ENCODE measurements at regions not wholly inside any gene's neighbourhood (a gene's known extent, or its start where the extent isn't known, plus 50 kb on each side); places are given as distances from the start of the nearest gene placed in this dataset.
"Not testable (repeated sequence)": the region's sequence is repeated elsewhere in the genome, so short reads cannot be mapped to it uniquely, and the experiment has no call there.

DNA sequence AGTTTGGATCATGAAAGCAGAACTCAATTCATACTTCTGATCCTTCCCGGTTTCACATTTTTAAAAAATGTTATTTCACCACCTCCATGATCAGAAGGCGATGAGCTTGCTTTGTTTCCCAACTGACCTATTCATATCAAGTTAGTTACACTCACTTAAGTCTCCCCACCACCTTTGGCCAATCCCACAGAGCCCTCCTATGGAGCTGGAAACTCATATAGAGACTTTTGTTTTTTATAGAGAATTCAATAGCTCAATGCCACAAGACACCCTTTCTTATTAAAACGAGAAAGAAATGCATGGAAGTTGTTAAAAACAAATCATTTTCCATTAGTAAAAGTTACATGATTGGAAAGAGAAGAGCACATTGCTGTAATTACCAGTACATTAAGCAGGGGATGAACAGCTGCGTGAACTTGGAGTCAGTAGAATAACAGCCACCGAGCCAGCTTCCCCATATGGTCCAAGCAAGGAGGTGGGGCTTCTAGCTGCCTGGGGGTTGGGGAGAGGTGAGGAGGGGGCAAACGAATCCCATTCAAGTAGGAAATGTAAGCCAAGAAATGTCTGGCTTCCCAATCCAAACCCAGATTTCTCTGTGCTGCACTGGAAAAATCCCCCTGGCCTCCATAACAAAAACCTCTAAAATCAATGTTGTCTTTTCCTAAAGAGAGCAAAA is 614.5 kb downstream of the IRS1 start:
- DNase-seq: peak; percentile 90

DNA sequence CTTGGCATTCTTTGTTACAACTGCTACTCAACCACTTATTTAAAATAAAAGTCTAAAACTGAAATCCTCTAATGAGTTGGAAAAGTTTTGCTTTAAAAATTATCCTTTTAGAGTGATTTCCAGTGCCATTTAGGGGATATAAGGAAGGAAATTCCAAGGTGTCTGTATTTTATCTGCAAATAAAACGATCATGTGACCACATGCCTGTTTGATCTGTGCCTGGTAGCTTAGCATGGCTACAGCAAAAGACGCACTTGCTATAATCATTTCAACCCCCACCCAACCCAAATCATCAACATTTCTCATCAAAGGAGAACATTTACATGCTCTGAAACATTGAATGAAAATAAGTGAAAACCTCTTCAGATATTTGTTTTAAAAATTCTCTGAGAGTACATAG is 615.1 kb downstream of the IRS1 start:
- DNase-seq: no peak

DNA sequence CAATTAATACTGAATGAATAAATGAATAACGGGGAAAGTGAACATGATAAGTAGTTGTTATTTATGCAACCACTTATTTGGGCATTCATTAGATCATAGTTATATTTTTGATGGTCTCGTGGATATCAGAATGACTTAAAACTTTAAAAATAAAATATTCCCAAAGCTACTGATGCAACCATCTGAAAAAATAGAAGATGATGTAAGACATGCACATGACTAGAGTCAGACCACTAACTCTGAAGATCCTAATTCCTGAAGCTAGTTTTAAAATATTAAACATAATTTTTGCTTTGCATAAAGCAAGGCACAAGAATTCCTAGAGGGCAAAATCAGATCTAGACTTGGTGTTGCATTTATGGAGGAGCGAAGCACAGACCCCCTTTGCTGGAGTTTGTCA is 616.1 kb downstream of the IRS1 start:
- no peak for DNase-seq

DNA sequence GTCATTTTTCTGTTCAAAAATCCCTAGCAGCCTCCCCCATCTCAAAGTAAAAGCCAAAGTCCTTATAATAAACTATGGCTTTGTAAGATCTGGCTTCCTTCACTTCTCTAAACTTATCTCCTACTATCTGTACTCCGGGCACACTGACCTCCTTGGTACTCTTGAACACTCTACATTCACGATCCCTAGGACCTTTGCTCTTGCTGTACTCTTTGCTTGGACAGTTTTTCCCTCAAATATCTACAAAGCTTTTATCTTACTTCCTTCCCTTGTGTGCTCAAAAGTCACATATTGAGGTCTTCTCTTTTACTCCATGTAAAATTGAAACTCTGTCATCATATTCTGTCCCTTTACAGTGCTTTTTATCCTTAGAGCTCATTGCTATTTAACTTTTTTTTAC is 616.6 kb downstream of the IRS1 start:
- no peak for DNase-seq

DNA sequence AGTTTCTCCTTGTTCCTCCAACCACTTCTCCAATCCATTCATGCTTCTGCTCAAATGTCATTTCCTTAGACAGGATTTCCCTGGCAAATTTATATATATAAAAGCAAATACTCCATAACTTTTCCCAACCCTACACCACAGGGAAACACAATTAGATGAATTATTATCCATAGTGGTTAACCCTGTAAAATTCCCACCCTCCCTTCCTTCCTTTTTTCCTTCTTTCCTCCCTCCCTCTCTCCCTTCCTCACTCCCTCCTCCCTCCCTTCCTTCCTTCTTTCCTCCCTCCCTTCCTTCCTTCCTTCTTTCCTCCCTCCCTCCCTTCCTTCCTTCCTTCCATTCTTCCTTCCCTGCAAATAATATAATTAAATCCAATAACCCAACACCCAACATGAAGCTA is 617.7 kb downstream of the IRS1 start:
- no peak for DNase-seq

DNA sequence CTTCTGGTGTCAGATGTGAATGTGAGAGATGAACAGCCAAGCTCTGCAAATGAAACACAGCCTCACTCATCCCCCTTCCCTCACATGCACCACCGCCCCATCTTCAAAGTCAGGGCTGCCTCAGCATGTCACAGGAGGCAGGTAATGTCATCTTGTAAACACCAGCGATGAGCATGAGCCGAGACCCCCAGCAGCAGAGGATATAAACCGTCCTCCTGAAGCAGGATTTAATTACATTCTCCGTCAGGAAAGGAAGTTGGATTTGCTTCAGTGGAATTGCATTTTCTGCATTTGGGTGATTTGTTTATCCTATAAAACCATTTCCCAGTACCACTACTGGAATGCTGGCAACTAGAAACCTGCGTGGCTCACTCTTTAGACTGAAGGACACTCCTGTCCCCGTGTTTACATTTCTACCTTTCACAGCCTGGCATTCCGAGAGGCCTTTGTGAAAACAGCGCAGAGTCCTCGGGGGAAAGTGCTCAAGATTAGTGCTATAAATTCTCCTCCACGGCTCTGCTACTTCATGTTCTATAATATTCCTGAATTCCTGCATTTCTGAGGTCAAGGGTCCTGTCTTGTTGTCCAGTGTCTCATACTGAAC is 619.2 kb downstream of the IRS1 start:
- no peak for DNase-seq

DNA sequence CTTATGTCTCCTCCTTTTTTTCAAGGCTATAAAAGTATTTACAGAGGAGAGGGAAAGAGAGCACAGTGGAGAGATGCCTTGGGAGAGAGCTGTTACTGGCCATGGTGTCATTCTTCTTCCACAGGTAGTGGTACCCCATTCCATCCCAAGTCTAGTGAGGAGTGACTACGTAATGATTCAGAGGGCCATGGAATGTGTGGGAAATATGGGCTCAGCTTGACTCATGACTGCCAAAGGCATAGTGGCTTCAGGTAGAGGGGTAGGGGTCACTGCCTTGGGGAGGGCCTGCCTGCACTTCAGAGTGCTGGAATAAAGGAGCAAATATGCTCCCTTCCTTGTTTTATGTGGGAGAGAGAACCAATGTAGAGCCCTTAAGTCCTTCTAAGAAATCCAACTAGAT is 620.6 kb downstream of the IRS1 start:
- DNase-seq: no peak

DNA sequence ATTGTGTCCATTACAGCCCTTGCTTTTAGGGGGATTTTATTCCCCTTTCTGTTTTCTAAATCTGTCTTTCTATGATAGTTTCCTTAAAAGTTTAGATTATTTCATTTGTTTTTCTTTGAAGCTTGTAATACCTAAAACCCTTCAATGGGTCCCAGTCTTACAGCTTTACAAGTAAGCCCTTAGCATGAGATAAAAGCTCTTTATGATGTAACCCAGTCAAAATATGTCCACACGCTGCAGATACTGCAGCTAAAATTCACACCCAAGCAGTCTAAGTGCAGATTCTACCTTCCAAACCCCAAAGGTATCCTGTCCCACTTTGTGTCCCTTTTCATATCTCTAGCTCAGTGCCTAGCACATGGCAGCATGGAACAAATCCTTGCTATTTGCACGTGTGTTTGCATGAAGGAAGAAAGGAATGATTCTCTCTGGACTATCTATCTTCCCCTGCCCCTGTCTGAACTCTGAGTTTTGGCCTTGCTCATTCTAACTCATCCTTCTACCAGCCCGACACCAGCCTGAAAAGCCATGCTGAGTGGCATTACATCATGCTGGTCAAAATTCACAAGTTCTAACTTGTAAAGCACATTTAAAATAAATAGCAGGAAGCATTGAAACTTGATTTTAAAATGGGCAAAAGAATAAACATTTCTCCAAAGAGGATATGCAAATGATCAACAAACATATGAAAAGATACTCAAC is 623.2 kb downstream of the IRS1 start:
- no peak for DNase-seq

DNA sequence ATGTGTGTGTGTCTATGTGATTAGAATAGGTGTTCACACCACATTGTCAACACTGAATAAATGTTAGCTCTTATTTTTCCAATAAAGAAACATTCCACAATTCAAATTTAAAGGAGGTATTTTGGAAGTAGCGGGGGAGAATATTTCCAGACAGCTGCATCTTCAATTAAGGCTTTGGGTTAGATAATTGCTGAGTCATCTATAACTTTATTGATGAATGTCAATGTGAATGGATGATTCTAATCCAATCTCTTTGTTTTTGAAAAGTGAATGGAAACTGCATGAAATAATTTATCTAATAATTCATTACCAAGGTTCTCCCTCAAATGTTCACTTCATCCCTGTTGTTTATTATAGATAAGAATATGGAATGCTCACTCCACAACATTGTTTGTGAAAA is 625.2 kb downstream of the IRS1 start:
- DNase-seq: no peak

DNA sequence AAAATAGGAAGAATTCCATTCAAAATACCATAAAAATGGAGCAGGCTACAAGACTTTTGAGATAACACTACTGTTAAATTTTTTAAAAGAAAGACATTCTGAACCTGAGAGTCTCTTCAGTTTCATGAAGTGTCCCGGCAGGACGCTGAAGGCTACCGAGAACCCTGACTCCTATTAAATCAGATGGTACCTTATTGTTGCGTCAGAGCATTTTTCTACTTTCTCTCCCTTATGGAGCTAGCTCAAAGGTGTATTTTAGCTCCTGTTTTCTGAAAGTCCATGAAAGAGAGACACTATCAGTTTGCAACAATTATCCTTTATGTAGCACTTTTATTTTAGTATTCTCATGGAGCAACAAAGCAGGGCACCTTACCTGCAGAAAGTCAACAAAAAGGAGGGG is 626.7 kb downstream of the IRS1 start:
- DNase-seq: no peak

DNA sequence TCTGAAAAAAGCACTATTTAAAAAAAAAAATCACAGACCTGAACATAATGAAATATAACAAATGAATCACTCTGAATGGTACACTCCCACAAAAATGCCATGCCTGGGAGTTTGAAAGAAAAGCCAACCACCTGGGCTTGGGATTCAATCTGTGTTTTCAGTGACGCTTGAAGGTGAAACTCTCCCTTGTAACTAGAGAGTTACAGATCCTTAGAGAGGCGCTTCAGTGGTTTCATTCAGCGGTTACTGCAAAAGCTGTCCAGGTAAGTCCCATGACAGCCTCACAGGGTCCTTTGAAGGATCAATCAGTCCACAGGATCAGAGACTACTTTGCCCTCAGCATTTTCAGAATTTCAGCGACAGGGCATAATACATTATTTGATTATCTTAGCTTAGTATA is 627.3 kb downstream of the IRS1 start:
- no peak for DNase-seq

DNA sequence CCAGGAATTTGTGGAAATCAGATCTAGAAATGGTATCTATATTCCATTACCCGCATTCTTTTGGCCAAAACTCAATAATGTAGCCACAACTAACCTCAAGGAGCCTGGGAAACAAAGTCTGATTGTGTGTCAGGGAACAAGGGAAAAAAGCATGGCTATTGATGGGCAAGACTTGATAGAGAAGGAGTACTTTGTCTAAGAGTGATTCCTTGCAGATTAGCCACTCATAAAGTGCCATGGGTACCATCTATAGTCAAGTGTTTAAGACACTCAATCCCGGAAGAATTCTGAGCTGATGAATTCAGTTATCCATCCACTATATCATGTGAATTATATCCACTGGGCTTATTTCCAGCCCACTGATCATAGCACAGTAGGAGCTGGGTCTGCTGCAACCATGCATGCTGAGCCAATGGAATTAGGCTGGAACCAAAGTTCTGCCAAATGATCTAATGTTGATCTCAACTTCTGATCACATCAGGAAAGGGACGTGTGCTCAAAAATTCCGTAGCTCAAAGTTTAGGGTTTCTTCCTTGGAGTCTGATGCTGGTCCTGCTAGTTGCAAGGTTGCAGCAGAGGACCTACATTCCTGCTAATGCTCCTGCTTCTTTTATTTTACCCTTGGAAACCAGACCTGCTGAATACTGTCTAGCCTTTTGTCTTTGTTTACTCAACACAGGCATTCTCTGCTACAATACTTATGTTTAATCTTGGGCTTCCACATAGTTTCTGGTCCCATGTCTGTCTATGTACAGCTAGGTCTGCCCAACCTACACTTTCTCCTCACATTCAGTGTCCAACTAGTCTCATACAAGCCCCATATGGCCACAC is 629.7 kb downstream of the IRS1 start:
- DNase-seq: no peak

DNA sequence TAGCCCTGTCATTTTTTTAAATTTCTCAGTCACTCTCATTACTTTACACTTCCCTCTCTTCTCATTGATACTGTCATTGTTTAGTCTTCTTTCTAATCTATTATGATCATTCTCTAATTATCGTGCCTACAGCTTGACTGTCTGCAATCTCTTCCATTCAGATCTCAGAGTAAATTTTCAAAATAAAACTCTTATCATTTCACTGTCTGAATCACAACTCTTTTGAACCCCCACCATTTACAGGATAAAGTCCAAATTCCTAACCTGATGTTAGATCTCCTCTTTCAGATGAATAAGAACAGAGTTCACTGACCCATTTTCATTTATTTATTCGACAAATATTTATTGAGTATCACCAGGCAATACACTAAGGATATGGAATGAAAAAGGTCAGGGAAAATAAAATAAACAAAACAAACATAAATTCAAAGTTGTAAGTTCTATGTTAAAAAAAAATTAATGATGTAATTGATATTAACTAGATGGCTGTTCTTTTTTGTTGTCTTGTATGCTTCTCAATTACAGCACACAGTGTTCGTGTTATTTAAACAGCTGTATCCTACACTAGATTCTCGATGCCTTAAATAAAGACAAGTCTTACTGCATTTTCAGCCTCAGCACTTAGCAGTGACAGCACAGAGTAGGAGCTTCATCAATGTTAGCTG is 631.0 kb downstream of the IRS1 start:
- no peak for DNase-seq

DNA sequence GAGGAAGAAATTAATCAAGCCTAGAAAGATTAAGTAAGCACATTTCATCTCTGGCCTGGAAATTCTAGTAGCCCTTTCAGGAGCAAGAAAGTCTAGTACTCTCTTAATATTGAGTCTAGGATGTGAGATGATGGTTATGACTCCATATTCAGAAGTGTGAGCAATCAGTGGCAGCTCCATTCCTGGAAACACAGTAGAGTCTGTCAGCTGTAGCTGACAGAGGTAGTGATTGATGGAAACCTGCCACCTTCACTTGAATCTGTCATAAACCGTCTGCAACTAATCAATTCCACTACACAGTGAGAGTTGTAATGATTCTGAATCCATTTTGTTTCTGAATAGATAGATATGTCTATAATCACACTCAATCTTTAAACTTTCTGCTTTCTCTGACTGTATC is 635.1 kb downstream of the IRS1 start:
- no peak for DNase-seq

DNA sequence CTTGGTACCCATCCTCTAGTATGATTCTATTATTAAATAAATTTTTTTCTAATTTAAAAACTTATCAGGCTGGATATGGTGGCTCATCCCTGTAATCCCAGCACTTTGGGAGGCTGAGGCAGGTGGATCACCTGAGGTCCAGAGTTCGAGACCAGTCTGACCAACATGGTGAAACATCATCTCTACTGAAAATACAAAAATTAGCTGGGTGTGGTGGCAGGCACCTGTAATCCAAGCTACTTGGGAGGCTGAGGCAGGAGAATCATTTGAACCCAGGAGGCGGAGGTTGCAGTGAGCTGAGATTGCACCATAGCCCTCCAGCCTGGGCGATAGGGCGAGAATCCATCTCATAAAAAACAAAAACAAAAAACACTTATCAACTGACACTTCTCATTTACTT is 639.0 kb downstream of the IRS1 start:
- DNase-seq: not testable (repeated sequence)

DNA sequence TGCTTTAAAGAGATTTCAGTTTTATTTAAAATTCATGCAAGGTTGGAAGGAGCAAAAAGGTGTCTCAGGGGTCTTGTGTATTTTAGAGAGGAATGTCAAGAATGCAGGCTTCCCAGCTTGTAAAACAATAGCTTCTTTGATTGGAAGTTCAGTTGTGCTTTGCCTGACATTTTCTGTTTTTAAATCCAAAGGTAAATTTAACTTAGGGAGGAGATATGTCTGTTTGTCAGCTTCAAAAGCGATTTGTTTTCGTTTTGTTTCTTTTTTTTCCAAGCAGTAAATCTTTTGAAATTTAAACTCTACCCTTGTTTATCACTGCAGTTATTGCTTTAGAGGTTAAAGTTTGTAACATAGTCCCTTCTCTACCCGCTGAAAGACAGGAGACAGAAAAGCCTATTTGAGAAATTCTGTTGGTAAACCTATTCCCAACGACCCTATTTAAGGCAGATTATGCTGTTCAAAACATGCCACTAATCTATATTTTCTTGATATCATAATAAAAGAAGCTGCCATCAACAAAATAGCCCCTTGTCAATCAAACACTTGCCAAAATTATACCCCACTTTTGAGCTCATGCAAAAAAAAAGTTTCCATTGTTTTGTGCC is 639.6 kb downstream of the IRS1 start:
- DNase-seq: no peak

DNA sequence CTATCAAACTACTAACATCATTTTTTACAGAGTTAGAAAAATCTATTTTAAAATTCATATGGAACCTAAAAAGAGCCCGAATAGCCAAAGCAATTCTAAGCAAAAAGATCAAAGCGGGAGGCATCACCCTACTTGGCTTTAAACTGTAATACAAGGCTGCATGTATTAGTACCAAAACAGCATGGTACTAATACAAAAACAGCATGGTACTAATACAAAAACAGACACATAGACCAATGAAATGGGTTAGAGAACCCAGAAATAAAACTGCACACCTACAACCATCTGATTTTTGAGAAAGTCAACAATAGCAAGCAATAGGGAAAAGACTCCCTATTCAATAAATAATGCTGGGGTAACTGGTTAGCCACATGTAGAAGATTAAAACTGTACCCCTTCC is 640.7 kb downstream of the IRS1 start:
- DNase-seq: no peak

DNA sequence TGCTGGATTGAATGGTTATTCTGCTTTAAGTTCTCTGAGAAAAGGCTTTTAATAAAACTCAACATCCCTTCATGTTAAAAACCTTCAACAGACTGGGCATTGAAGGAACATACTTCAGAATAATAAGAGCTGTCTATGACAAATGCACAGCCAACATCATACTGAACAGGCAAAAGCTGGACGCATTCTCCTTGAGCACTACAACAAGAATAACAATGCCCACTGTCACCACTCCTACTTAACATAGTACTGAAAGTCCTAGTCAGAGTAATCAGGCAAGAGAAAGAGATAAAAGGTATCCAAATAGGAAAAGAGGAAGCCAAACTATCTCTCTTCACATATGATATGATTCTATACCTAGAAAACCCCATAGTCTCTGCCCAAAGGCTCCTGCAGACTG is 641.4 kb downstream of the IRS1 start:
- no peak for DNase-seq

DNA sequence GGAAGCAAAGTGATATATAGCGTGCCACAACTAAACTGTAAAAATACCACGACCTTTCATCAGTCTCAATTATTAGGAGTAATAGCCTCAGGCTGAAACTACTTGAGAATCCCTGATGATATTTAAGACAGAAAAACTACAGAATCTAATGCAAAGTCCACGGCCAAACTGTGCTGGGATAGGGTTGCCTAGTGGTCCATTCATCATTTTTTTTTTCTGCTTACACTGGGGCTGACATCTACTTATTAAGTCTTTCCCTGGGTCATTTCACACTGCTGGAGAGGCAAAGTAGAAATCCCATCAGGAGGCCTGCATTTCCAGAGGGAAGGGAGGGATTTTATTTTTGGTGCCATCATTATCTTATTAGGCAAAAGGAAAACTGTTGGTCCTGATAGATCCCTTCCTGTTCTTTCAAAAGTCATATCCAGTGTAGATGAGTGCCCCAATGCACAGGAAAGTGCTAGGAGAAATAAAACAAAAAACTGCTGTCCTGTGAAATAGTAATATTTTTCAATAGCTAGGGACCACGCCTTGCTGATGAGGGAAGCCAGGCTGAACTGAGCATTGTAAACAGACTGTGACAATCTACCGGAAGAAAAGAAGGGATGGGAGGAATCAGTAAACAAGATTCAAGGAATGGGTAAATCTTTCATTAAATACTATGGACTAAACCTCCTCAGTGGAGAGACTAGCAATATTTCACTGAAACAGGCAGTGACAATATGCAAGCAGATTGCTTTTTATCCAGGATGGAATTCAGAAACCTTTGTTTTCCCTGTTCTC is 644.3 kb downstream of the IRS1 start:
- no peak for DNase-seq

DNA sequence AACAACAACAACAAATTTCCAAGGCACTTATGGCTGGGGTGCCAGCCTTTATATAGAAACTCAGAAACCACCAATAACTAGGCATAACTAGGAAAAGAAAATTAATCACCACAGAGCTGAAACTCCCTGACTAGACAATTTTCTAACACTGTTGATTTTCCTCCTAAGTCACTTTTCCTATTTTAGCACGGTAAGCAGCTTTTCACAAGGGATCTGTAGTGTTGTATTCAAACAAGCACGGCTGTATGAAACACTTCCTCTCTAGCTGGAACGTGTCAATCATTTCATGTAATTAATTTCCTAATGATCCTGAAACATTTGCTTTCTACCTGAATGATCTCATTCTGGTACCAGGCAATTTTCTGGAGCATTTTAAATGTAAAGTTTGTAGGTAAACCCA is 645.0 kb downstream of the IRS1 start:
- no peak for DNase-seq

DNA sequence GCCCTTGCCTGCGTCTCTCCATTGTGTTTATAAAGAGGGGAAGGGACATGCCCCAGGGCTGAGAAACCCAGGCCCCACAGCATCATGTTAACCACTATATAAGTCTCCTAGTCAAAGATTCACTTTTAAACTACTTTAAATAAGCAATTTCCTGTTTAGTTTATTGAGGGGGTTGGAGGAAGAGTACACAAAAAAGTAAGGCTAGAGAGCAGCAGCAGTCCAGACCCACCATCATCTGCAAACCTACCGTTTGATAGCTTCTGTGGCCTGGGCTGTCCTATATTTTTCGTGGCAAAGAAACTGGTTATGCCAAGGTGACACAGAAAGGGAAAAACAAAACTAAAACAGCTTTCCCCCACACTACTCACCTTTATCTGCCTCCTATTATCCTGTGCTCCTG is 646.1 kb downstream of the IRS1 start:
- no peak for DNase-seq

DNA sequence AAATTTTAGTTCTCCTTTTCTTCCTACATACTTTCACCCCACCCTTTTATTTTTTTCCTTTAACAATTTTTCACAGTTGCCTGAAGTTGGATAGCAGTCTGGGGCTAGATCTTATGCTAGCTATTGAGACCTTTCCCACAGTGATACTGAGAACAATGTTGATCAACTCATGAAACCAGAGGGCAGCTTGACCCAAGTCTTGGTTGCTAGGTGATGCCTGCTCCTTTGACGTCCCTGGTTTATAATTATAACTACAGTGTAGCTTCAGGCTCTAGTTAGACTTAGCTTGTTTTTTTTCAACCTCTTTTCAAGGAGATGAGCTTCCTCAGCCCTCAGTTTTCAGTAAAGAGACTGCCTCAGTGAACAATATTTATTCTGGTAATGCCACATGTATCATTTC is 648.5 kb downstream of the IRS1 start:
- DNase-seq: no peak

Measured in right hindlimb (tissue), 1 donor.